HepG2 (cell line): ENCODE measurements at regions not wholly inside any gene's neighbourhood (a gene's known extent, or its start where the extent isn't known, plus 50 kb on each side); places are given as distances from the start of the nearest gene placed in this dataset.

Source experiments
- ATAC-seq: fragments of 200-7000 bp; cut with Tn5 transposase; 3 replicates; pipeline ENCODE4 v1.9.1; 2020; ENCODE audit warnings: mild to moderate bottlenecking, moderate library complexity
- BruUV-seq: library from RNA; stranded (reverse); fragments of 400-500 nt; replicated peaks from 2 replicates; lab custom pipeline; 2021; lab: Mats Ljungman, UMichigan
- CTCF ChIA-PET: fragments of 300-600 bp; formaldehyde crosslinking; extraction: SDS; loops from one replicate; lab custom pipeline; 2021; ENCODE audit warnings: low total read pairs, inconsistent platforms, low intra/inter-chr PET ratio; lab: Yijun Ruan, JAX
- POLR2A ChIA-PET: fragments of 350-600 bp; sonication (Branson Sonifier 250); formaldehyde crosslinking; loops from one replicate; lab custom pipeline; 2020; ENCODE audit warnings: antibody characterized with exemption, inconsistent platforms; lab: Yijun Ruan, JAX
- DNase-seq: peaks from one replicate; pipeline ENCODE4 v3.0.0-alpha.2; 2015; ENCODE audit warnings: low spot score
- FAIRE-seq: peaks from 3 replicates; lab custom pipeline; 2011; peaks lifted over from hg19 to GRCh38; lab: Jason Lieb, UNC
- H2AFZ ChIP-seq: one replicate; pipeline ENCODE4 v1.6.1; 2011; ENCODE audit warnings: low read length, inconsistent platforms
- H3K27ac ChIP-seq: fragments of 300-600 bp; 3 replicates; pipeline ENCODE4 v1.8.0; 2011; ENCODE audit warnings: mixed run types, mild to moderate bottlenecking, mixed read lengths, low read length, inconsistent platforms; ENCODE audit not compliant: insufficient read depth; ENCODE audit errors: extremely low read length
- H3K27me3 ChIP-seq, 2 experiments: fragments of 200-600 bp in 1 of 2; 2 replicates in 1 of 2; 3 replicates in 1 of 2; pipeline versions ENCODE4 v1.6.0 to v1.8.0; 2011; ENCODE audit warnings: low read length in 2 of 2, mild to moderate bottlenecking in 2 of 2, moderate library complexity in 2 of 2, inconsistent platforms in 1 of 2; ENCODE audit not compliant: insufficient read depth in 2 of 2, control insufficient read depth in 1 of 2
- H3K36me3 ChIP-seq, 2 experiments: fragments of 200-600 bp in 1 of 2; replicated peaks in 1 of 2; 2 replicates in 1 of 2; 3 replicates in 1 of 2; pipeline versions ENCODE4 v1.5.1 to v1.8.0; 2011; ENCODE audit warnings: low read length in 2 of 2, inconsistent platforms in 1 of 2; ENCODE audit not compliant: insufficient read depth in 2 of 2, control insufficient read depth in 1 of 2
- H3K4me1 ChIP-seq: 2 replicates; pipeline ENCODE4 v1.5.1; 2012; ENCODE audit warnings: low read length, inconsistent platforms; ENCODE audit not compliant: insufficient read depth
- H3K4me2 ChIP-seq: 2 replicates; pipeline ENCODE4 v1.6.0; 2011; ENCODE audit warnings: low read depth, low read length, inconsistent platforms
- H3K4me3 ChIP-seq, 3 experiments: fragments of 200-600 bp in 1 of 3; sonication (generic), shearing (Covaris generic) in 1 of 3; replicated peaks in 1 of 3; 2 replicates each; pipeline ENCODE4 v1.5.1; 2011 to 2016; ENCODE audit warnings: low read length in 3 of 3, inconsistent platforms in 2 of 3, low read depth in 2 of 3, mild to moderate bottlenecking in 2 of 3, control low read depth in 1 of 3, mixed read lengths in 1 of 3; ENCODE audit not compliant: insufficient read depth in 1 of 3
- H3K79me2 ChIP-seq: one replicate; pipeline ENCODE4 v1.6.1; 2011; ENCODE audit warnings: low read length, inconsistent platforms; ENCODE audit not compliant: insufficient read depth
- H3K9ac ChIP-seq: 2 replicates; pipeline ENCODE4 v1.6.0; 2011; ENCODE audit warnings: mild to moderate bottlenecking, low read depth, low read length, inconsistent platforms; ENCODE audit not compliant: insufficient read depth
- H3K9me3 ChIP-seq: 2 replicates; pipeline ENCODE4 v1.5.1; 2012; ENCODE audit warnings: mild to moderate bottlenecking, low read length
- H4K20me1 ChIP-seq: 2 replicates; pipeline ENCODE4 v1.6.0; 2011; ENCODE audit warnings: inconsistent platforms, mild to moderate bottlenecking, low read length, moderate library complexity; ENCODE audit not compliant: insufficient read depth
- ARID3A ChIP-seq: IDR thresholded peaks from 2 replicates; pipeline ENCODE4 v1.6.1; 2012; ENCODE audit warnings: low read depth, low read length, improper control_type of control experiment
- ASH2L ChIP-seq: fragments of 300-600, 200-600 bp; sonication (generic); IDR thresholded peaks from 2 replicates; pipeline ENCODE4 v1.7.0; 2017; ENCODE audit warnings: low read depth, mild to moderate bottlenecking, moderate library complexity, mixed read lengths, low read length; ENCODE audit not compliant: insufficient read length
- CERS6 ChIP-seq: sonication (generic); formaldehyde crosslinking; IDR thresholded peaks from 2 replicates; pipeline ENCODE4 v1.5.0; 2020; ENCODE audit warnings: missing genetic modification reagents
- RXRB ChIP-seq: IDR thresholded peaks from 2 replicates; pipeline ENCODE4 v1.6.1; 2016; ENCODE audit warnings: borderline replicate concordance, missing genetic modification reagents, missing compliant biosample characterization
- SKI ChIP-seq: fragments of 450-650 bp; IDR thresholded peaks from one replicate; pipeline ENCODE4 v1.6.1; 2018; ENCODE audit warnings: mild to moderate bottlenecking; ENCODE audit not compliant: partially characterized antibody
- ZNF282 ChIP-seq: fragments of 450-650 bp; IDR thresholded peaks from 2 replicates; pipeline ENCODE4 v1.6.1; 2018; ENCODE audit not compliant: partially characterized antibody
- ZNF335 ChIP-seq: sonication (generic); formaldehyde crosslinking; IDR thresholded peaks from 2 replicates; pipeline ENCODE4 v1.4.0; 2020; ENCODE audit warnings: missing genetic modification reagents
- ZNF768 ChIP-seq: sonication (generic); formaldehyde crosslinking; IDR thresholded peaks from 2 replicates; pipeline ENCODE4 v1.4.0; 2020; ENCODE audit warnings: missing genetic modification reagents
- ZNF772 ChIP-seq: sonication (generic); formaldehyde crosslinking; IDR thresholded peaks from 2 replicates; pipeline ENCODE4 v1.5.0; 2020; ENCODE audit warnings: mild to moderate bottlenecking, missing genetic modification reagents
- WGBS: methylation state at CpG from one replicate; pipeline ENCODE4 v1.1.6; 2017; ENCODE audit warnings: low lambda C conversion rate; 5-methylcytosine and 5-hydroxymethylcytosine counted together
- in situ Hi-C: cut with HindIII; loops from 2 replicates; pipeline ENCODE4 v1.10.0; 2017; ENCODE audit warnings: low pct_unique_long_range_greater_than_20kb; ENCODE audit not compliant: extremely low pct_ligation_motif_present
- intact Hi-C: fragments of 100-400 bp; cut with micrococcal nuclease; formaldehyde crosslinking; loops from one replicate; pipeline ENCODE4 v1.10.0; 2022; ENCODE audit not compliant: unreplicated experiment

DNA sequence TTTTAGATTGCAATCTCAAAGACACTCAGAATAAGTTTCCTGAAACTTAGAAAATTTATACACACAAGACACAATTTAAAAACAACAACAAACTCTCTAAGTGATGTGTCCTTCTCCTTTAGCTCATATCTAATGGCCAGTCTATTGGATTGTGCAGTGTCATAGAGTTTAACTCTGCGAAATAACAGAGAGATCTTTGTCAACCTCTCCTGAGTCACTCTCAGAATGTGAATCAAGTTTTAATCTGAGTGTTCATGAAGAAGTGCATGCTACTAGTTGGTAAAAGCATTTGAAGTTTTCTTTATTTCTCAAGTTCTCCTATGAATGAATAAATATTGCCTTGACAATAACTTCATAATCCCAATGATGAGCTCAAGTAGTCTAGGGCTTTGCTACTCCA, 284.5 kb upstream of the DNAJC19 start:
- TF ChIP-seq ZNF772 (CRISPR knock-in tag) (no peak), ZNF335 (CRISPR knock-in tag) (no peak), ZNF282 (no peak), CERS6 (CRISPR knock-in tag) (no peak), SKI (no peak), ZNF768 (no peak), RXRB (CRISPR knock-in tag) (no peak), ARID3A (no peak), ASH2L (no peak)
- TF ChIP-seq, all 625 proteins: peak for 0
- no peak overlapping the region for H3K27ac ChIP-seq
- ATAC-seq (no peak), FAIRE-seq (no peak), DNase-seq (no peak)
- H3K4me2 ChIP-seq = no peak overlapping the region
- no peaks in the 10 kb centered on the region for H3K9me3 ChIP-seq
- BruUV-seq = no TSS peak
- in situ Hi-C loops = no loop called here
- no peaks in the 10 kb centered on the region; a peak in 1 of 5 replicates for H3K27me3 ChIP-seq
- H3K79me2 ChIP-seq = no peaks in the 10 kb centered on the region
- POLR2A ChIA-PET = no interaction called here
- H3K9ac ChIP-seq = no peak overlapping the region
- H3K36me3 ChIP-seq = no peaks in the 10 kb centered on the region
- WGBS = 0% methylated on average over 1 of the region's 1 CpG
- H2AFZ ChIP-seq = no peak overlapping the region
- no peaks in the 10 kb centered on the region for H3K4me1 ChIP-seq
- CTCF ChIA-PET = no interaction called here
- H3K4me3 ChIP-seq = no peak overlapping the region
- no peaks in the 10 kb centered on the region for H4K20me1 ChIP-seq
- intact Hi-C loops = no loop called here
